GM19395 (cell line): ENCODE measurements at regions not wholly inside any gene's neighbourhood (a gene's known extent, or its start where the extent isn't known, plus 50 kb on each side); places are given as distances from the start of the nearest gene placed in this dataset.
"Not testable (repeated sequence)": the region's sequence is repeated elsewhere in the genome, so short reads cannot be mapped to it uniquely, and the experiment has no call there.

Source experiments
- ATAC-seq: cut with Tn5 transposase; IDR thresholded peaks from one replicate; pipeline ENCODE4 v1.9.1; 2021; ENCODE audit warnings: mild to moderate bottlenecking, moderate library complexity; ENCODE audit not compliant: unreplicated experiment

DNA sequence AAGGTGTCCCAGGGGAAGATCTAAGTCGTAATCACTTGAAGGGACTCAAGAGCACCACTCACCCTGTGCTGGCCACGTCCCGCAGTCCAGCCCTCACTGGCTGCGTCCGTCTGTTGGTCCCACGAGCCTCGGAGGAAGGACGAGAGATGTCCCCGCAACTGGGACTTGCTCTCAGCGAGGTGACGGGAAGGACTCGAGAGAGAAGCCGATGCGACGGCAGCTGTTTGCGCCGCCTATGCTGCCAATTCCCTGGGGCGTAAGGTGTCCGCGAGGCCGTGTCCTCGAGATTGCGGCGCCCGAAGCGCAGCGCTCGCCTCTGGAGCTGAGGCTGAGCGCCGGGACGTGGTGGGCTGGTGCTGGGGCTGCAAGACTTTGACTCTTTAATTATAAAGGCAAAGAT is 100.6 kb upstream of the SEMA3E start:
- no peak for ATAC-seq

DNA sequence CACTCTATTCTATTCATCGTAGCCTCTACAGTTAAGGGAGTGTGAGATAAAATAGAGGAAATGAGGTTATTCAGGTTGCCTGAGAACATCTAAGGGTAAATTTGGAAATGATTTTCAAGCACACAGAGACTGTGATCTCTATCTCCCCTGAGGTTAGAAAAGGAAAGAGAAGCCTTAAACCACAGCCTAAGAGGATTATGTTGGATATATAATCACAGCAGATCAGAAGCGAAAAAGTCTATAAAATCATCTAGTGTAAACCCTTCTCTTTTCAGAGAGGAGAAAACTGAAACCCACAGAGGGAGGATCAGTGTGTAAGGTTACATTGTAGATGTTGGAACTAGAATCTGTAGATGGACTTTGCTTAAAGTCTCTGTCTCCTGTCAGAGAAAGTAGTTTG is 90.6 kb upstream of the SEMA3E start:
- ATAC-seq: no peak

DNA sequence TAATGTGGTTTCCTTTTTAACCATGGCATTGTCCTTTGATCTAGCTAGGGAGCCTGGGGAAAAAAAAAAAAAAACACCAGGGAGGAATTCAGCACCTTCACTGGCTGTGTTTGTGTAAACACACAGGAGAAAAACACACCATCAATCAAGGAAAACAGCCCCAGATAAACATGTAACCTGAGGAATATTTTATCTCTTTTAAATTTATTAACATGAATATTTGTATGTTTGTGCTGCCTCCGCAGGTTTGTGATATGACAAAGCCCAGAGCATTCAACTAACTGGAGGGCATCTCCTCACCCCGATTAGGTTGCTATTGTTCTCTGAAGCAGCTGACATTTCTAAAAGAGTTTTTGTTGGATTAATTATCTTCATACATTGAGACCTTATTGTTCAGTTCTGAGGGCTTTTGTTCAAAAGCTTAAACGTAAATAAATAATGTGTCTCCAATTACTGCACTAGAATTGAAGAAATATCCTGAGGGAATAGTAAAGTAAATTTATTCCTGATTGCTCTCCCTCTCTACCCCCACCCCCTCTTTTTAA is 89.4 kb upstream of the SEMA3E start:
- no peak for ATAC-seq

DNA sequence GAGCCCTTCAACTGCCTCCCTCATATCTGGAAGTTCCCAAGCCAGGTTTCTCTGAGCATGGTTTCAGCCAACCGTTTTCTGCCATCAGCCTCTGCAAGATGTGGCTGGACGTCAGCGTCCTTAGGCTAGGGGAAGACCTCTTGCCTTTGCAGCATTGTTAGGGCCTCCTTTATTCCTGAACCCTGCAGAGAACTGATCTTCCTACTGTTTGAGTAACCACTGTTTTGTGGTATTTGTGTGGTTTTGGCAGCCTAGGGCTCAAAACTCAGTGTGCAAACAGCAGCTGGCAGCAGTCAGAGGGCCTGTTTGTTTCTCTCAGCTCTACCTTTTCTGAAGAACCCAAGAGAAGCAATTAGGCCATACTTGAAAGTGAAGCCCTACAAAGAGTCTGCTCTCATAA is 83.4 kb upstream of the SEMA3E start:
- no peak for ATAC-seq

DNA sequence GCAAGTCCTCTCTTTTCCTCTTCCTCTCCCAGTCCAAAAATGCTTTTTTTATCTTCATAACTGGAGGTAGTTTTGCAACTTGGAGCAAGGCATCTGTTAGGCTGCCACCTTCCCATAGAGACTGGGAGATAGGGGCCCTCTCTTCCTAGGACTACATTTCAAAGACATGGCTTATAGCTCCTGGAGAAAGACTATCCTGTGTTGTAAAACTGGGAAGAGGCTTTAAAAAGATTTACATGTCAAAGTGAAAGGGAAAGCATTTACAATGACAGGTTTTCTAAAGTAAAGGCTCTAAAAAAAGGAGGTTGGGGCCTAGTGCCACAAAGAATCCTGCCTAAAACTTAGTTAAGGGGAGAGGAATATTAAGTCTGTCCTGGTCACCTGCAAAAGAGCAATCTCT is 82.2 kb upstream of the SEMA3E start:
- no peak for ATAC-seq

DNA sequence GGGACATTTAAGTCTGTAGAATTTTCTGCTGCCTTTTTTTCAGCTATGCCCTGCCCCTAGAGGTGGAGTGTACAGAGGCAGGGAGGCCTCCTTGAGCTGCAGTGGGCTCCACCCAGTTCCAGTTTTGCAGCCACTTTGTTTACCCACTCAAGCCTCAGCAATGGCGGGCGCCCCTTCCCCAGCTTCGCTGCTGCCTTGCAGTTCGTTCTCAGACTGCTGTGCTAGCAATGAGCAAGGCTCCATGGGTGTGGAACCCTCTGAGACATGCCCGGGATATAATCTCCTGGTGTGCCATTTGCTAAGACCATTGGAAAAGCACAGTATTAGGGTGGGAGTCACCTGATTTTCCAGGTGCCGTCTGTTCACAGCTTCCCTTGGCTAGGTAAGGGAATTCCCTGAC is 68.0 kb upstream of the SEMA3E start:
- not testable (repeated sequence) for ATAC-seq

DNA sequence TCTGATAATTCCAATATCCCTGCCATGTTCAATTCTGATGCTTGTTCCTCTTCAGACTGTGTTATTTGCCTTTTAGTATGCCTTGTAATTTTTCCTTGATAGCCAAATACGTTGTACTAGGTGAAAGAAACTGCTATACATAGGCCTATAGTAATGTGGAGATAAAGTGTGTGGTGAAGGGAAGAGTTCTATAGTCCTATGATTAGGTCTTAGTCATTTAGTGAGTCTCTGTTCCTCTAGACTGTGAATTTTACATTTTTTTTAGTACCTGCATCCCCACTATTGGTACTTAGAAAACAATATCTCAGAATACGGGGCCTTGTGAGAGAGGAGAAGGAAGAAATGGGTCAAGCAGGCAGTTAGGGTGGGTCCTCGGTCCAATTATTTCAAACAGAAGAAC is 59.6 kb upstream of the SEMA3E start:
- ATAC-seq: no peak

DNA sequence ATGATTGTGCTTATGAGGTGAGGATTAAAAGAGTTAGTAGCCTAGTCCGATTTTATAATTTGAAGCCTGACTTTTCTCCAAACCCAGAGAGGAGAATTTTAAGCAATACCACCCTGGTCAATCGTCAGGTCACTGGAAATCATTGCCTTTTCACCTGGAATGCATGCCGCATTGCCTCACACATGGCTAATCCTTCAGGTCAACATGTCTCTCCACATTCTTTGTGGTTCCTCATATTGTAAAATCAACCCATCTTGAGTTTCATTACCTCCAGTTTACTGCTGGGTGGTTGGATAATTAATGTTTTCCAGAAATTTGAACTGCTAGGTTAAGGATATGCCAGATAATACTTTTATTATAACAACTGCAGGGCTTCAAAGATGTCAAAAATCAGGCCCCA is 55.6 kb upstream of the SEMA3E start:
- no peak for ATAC-seq

DNA sequence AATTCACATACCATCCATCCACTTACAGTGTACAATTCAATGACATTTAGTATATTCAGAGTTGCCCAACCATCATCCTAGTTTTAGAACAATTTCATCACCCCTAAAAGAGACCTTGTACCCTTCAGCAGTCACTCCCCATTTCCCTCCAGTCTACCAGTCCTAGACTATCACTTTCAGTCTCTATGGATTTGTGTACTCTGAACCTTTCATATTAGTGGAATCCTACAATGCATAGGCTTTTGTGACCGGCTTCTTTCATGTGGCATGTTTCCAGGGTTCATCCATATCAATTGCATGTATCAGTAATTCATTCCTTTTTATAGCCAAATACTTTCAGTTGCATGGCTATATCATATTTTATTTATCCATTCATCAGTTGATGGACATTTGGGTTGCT is 53.5 kb upstream of the SEMA3E start:
- ATAC-seq: no peak

DNA sequence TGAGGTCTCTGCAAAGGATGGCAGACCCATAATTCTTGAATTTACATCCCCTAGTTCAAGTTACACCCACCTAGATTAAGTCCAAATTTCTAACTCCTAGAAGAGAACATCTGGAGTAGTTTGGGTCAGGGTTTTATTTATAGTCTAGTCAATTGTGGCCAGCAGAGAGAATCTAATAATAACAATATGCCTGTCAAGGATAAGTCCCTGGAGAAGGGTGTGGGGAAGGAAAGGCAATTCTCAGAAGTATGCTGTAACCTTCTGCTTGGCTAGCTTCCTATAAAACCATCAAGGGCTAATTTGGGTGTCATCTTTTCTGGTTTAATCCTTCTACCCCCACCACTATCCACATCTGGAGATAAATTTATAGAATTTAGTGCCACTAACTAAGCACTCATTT is 52.8 kb upstream of the SEMA3E start:
- ATAC-seq: no peak
